Neural progenitor cell (in vitro differentiated cells): ENCODE measurements at regions not wholly inside any gene's neighbourhood (a gene's known extent, or its start where the extent isn't known, plus 50 kb on each side); places are given as distances from the start of the nearest gene placed in this dataset.

Experiments
- EZH2 ChIP-seq: fragments of 200-600 bp; sonication (generic); IDR thresholded peaks from 2 replicates; pipeline ENCODE4 v1.6.1; 2017; ENCODE audit warnings: antibody characterized with exemption, mild to moderate bottlenecking, moderate library complexity
- EZH2phosphoT487 ChIP-seq: fragments of 200-600 bp; sonication (generic); IDR thresholded peaks from 2 replicates; pipeline ENCODE4 v1.6.1; 2017; ENCODE audit warnings: antibody characterized with exemption
- TF ChIP-seq, protein P1 (sequence below): fragments of 200-600 bp; sonication (generic); IDR thresholded peaks from 2 replicates; pipeline ENCODE4 v1.5.1; 2017; ENCODE audit warnings: antibody characterized with exemption, mild to moderate bottlenecking

DNA sequence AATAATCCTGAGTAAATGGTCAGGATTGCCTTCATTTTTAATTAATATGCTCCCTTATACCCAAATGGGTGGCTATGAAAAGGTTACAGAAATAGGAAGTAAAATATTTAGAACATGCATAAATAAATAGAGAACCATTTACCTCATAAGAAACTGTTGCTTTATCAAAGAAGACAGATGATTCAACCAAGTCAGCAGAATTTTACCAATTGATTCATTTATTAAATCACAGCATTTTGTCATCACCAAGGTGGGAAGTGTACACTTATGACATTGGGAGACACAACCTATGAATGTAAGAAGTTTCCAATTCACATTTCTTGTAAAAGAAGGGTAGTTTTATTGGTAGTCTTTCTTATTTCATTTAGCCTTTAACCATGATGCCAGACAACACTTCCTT is 870.3 kb upstream of the CHORDC1 start:
- TF ChIP-seq, protein P1, sequence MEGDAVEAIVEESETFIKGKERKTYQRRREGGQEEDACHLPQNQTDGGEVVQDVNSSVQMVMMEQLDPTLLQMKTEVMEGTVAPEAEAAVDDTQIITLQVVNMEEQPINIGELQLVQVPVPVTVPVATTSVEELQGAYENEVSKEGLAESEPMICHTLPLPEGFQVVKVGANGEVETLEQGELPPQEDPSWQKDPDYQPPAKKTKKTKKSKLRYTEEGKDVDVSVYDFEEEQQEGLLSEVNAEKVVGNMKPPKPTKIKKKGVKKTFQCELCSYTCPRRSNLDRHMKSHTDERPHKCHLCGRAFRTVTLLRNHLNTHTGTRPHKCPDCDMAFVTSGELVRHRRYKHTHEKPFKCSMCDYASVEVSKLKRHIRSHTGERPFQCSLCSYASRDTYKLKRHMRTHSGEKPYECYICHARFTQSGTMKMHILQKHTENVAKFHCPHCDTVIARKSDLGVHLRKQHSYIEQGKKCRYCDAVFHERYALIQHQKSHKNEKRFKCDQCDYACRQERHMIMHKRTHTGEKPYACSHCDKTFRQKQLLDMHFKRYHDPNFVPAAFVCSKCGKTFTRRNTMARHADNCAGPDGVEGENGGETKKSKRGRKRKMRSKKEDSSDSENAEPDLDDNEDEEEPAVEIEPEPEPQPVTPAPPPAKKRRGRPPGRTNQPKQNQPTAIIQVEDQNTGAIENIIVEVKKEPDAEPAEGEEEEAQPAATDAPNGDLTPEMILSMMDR: no peak
- TF ChIP-seq EZH2 (no peak), EZH2phosphoT487 (no peak)
